ENCODE measurements at regions not wholly inside any gene's neighbourhood (a gene's known extent, or its start where the extent isn't known, plus 50 kb on each side); places are given as distances from the start of the nearest gene placed in this dataset.

DNA sequence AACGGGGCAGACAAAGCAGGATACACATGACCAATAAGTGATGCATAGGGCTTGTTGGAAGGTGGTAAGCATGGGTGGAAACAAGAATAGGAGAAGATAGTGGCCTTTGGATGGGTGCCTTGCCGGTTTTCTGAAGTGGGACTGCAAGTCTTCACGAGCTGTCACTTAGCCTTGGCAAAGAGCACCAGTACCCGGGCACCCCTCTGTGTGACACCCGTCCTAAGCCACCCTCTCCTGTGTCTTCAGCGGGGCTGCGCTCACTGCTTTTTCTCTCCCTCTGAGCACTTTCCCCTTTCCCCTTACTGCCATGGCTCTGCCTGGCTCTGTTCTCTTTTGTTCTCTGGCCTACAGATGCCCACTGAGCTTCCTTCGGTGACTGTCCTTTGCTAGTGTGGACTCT is 399.7 kb upstream of the MKI67 start:
- TF ChIP-seq POLR2A (IDR thresholded peaks at IDR 0.05; ENCODE audit: borderline replicate concordance, extremely low read depth, insufficient read depth, insufficient read length): no peak
- no peak for TF ChIP-seq YY1 (IDR thresholded peaks at IDR 0.05; ENCODE audit: extremely low read depth, insufficient replicate concordance, low read depth, low read length)
- no peak for TF ChIP-seq ZFX (IDR thresholded peaks at IDR 0.05)
- TF ChIP-seq JUND (IDR thresholded peaks at IDR 0.05): no peak
- no peak for TF ChIP-seq EZH2 (IDR thresholded peaks at IDR 0.05)
- TF ChIP-seq, protein P1, sequence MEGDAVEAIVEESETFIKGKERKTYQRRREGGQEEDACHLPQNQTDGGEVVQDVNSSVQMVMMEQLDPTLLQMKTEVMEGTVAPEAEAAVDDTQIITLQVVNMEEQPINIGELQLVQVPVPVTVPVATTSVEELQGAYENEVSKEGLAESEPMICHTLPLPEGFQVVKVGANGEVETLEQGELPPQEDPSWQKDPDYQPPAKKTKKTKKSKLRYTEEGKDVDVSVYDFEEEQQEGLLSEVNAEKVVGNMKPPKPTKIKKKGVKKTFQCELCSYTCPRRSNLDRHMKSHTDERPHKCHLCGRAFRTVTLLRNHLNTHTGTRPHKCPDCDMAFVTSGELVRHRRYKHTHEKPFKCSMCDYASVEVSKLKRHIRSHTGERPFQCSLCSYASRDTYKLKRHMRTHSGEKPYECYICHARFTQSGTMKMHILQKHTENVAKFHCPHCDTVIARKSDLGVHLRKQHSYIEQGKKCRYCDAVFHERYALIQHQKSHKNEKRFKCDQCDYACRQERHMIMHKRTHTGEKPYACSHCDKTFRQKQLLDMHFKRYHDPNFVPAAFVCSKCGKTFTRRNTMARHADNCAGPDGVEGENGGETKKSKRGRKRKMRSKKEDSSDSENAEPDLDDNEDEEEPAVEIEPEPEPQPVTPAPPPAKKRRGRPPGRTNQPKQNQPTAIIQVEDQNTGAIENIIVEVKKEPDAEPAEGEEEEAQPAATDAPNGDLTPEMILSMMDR (IDR thresholded peaks at IDR 0.05 in 2 of 3, conservative IDR thresholded peaks at IDR 0.05 in 1 of 3; ENCODE audit: borderline replicate concordance in 1 of 3, insufficient read depth in 1 of 3, low read depth in 2 of 3, low read length in 2 of 3): no peak
- TF ChIP-seq, protein P2, sequence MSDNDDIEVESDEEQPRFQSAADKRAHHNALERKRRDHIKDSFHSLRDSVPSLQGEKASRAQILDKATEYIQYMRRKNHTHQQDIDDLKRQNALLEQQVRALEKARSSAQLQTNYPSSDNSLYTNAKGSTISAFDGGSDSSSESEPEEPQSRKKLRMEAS (IDR thresholded peaks at IDR 0.05): no peak
- TF ChIP-seq CEBPB (IDR thresholded peaks at IDR 0.05; ENCODE audit: low read depth): no peak
- TF ChIP-seq POLR2AphosphoS5 (IDR thresholded peaks at IDR 0.05; ENCODE audit: low read depth, low read length): no peak
- TF ChIP-seq, protein P3, sequence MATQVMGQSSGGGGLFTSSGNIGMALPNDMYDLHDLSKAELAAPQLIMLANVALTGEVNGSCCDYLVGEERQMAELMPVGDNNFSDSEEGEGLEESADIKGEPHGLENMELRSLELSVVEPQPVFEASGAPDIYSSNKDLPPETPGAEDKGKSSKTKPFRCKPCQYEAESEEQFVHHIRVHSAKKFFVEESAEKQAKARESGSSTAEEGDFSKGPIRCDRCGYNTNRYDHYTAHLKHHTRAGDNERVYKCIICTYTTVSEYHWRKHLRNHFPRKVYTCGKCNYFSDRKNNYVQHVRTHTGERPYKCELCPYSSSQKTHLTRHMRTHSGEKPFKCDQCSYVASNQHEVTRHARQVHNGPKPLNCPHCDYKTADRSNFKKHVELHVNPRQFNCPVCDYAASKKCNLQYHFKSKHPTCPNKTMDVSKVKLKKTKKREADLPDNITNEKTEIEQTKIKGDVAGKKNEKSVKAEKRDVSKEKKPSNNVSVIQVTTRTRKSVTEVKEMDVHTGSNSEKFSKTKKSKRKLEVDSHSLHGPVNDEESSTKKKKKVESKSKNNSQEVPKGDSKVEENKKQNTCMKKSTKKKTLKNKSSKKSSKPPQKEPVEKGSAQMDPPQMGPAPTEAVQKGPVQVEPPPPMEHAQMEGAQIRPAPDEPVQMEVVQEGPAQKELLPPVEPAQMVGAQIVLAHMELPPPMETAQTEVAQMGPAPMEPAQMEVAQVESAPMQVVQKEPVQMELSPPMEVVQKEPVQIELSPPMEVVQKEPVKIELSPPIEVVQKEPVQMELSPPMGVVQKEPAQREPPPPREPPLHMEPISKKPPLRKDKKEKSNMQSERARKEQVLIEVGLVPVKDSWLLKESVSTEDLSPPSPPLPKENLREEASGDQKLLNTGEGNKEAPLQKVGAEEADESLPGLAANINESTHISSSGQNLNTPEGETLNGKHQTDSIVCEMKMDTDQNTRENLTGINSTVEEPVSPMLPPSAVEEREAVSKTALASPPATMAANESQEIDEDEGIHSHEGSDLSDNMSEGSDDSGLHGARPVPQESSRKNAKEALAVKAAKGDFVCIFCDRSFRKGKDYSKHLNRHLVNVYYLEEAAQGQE (IDR thresholded peaks at IDR 0.05; ENCODE audit: low read depth): no peak
- no peak for TF ChIP-seq ELF1 (IDR thresholded peaks at IDR 0.05; ENCODE audit: borderline replicate concordance, low read depth)
- TF ChIP-seq, protein P4, sequence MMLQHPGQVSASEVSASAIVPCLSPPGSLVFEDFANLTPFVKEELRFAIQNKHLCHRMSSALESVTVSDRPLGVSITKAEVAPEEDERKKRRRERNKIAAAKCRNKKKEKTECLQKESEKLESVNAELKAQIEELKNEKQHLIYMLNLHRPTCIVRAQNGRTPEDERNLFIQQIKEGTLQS (IDR thresholded peaks at IDR 0.05): no peak
- no peak for TF ChIP-seq ZNF274 (IDR thresholded peaks at IDR 0.05; ENCODE audit: low read depth, low read length)
